Heart left ventricle (tissue), 16 donors: ENCODE measurements at regions not wholly inside any gene's neighbourhood (a gene's known extent, or its start where the extent isn't known, plus 50 kb on each side); places are given as distances from the start of the nearest gene placed in this dataset.

Source experiments
- ATAC-seq, 4 donors: fragments of 200-7000 bp; cut with Tn5 transposase; one replicate each; pipeline ENCODE4 v1.9.1; 2020 to 2022; ENCODE audit warnings: moderate library complexity in 4 of 4, mild to moderate bottlenecking in 3 of 4, moderate number of reproducible peaks in 1 of 4
- DNase-seq, 5 donors: peaks; one replicate each; pipeline ENCODE4 v3.0.0-alpha.2; 2020
- H3K27ac ChIP-seq, 12 donors: fragments of 200-600 bp; sonication (generic) in 4 of 12; one replicate each; pipeline versions ENCODE4 v1.5.0 to v1.8.0; 2016 to 2022; ENCODE audit warnings: mild to moderate bottlenecking in 2 of 12
- H3K27me3 ChIP-seq, 9 donors: fragments of 200-600 bp; sonication (generic) in 2 of 9; one replicate each; pipeline versions ENCODE4 v1.5.1 to v1.8.0; 2016 to 2022; ENCODE audit warnings: mild to moderate bottlenecking in 3 of 9
- H3K36me3 ChIP-seq, 9 donors: fragments of 200-600 bp; sonication (generic) in 2 of 9; one replicate each; pipeline versions ENCODE4 v1.5.0 to v1.8.0; 2018 to 2022; ENCODE audit warnings: mild to moderate bottlenecking in 2 of 9
- H3K4me1 ChIP-seq, 12 donors: fragments of 200-600 bp; sonication (generic) in 4 of 12; one replicate each; pipeline versions ENCODE4 v1.5.0 to v1.8.0; 2016 to 2022; ENCODE audit warnings: mild to moderate bottlenecking in 3 of 12
- H3K4me3 ChIP-seq, 12 donors: fragments of 200-600 bp; sonication (generic) in 4 of 12; one replicate each; pipeline versions ENCODE4 v1.5.0 to v1.8.0; 2017 to 2022; ENCODE audit warnings: mild to moderate bottlenecking in 9 of 12, moderate library complexity in 4 of 12
- H3K9me3 ChIP-seq, 12 donors: fragments of 200-600 bp; sonication (generic) in 4 of 12; one replicate each; pipeline versions ENCODE4 v1.5.0 to v1.8.0; 2016 to 2022; ENCODE audit warnings: mild to moderate bottlenecking in 1 of 12
- CTCF ChIP-seq, 12 donors: fragments of 200-600 bp; sonication (generic) in 4 of 12; IDR thresholded peaks; one replicate each; pipeline versions ENCODE4 v1.5.0 to v1.8.0; 2018 to 2022; ENCODE audit warnings: antibody characterized with exemption in 12 of 12, mild to moderate bottlenecking in 5 of 12
- POLR2A ChIP-seq, 2 donors: fragments of 450-650 bp; IDR thresholded peaks; one replicate each; pipeline ENCODE4 v1.6.1; 2017; ENCODE audit warnings: antibody characterized with exemption in 2 of 2, mild to moderate bottlenecking in 2 of 2, moderate library complexity in 2 of 2
- WGBS, 4 donors: extraction: QIAGEN DNeasy Blood & Tissue Kit in 2 of 4; methylation state at CpG; one replicate each; pipeline versions ENCODE4 v1.1.5 to v1.1.7; 2013 to 2018; 5-methylcytosine and 5-hydroxymethylcytosine counted together
- intact Hi-C, 10 donors: fragments of 100-400 bp; cut with DNase I; formaldehyde crosslinking; loops; one replicate each; pipeline versions ENCODE4 v1.11.1 to v1.14.2; 2022
- donor health status: ischemic (EF 13 %, LVEDD 7.1; RV severe dilation, severe dysfunction).
- donor health status: healthy with polysubstance abuse.
- donor health status: DM: no; HTN: yes; CAD: no.
- donor health status: DM: no; HTN: no; CAD: no.
- donor health status: ischemic (EF 25% LVEDD 6.9; RV normal size, moderate dysfunction).
- donor health status: ischemic (EF 25% LVEDD 5.7; RV mildly dilated, moderate dysfunction).
- donor health status: healthy.
- donor health status: DM: yes; HTN: yes; CAD: no.
- donor health status: ischemic (EF 35%, LVEDD 5.7; RV mildly dilated, moderate dysfunction).
- donor health status: nonischemic (EF 11% LVEDD 7.7; RV severe dilation, severe dysfunction).
- donor health status: DM: yes; HTN: yes; CAD: no.
- donor health status: PGD.
- donor health status: ischemic (EF 29% LVEDD 5.4; RV normal size, mild dysfunction).
- donor health status: nonischemic (EF 23%, LVEDD 6.1; RV moderate dilation, normal function).

GRCh38 chr10:121154846-121155245 is 303.7 kb downstream of the WDR11 start:
- WGBS, 4 donors = 33 to 59% (median 48%) methylated on average over 5 of the region's 5 CpGs
- no peak for DNase-seq
- no peaks in the 10 kb centered on the region for H3K4me1 ChIP-seq
- no peaks in the 10 kb centered on the region for H3K36me3 ChIP-seq
- ATAC-seq = no peak
- no peak overlapping the region for H3K27ac ChIP-seq
- intact Hi-C loops = no loop called here
- peaks cover 0 to 23% (median 0%) of the 10 kb centered on the region in 12 donors for H3K9me3 ChIP-seq
- no peak overlapping the region for H3K4me3 ChIP-seq
- H3K27me3 ChIP-seq = peaks cover 0 to 4% (median 0%) of the 10 kb centered on the region in 9 donors
- no peak for TF ChIP-seq CTCF (IDR thresholded peaks at IDR 0.05)

DNA sequence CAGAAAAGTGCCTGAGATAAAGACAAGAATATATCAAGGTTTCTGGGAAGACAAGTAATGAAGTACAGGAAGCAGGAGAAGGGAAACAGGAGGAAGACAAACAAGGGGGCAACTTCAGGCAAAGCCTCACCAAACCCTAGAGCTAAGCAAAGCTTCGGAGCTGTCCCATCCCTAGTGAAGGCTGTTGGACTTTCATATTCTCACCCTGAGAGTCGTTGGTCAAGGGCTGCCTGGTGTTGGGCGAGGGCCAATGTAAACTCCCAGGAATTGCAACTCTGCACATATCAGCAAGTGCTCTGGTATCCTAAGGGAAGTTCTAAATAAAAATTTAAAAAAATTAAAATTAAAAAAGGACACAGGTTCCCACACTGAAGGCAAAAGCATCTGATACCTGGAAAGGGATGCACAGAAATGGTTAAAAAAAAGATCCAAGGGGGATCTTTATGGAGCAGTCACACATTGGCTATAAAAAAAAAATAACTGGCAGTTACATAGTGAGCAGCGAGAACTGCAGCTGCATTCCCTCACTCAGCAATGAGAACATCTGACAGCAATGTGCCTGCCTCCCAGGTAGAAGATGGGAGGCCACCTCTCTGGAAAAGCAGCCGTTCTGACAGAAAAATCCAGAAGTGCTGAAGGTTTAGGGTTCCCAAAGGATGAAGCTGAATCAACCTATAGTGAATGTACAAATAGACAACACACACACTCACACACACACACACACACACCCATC is 304.7 kb downstream of the WDR11 start:
- intact Hi-C loops = no loop called here
- 27 to 35% (median 30%) methylated on average over 5 of the region's 5 CpGs for WGBS, 4 donors
- Histone ChIP-seq H3K27ac (no peak overlapping the region), H3K4me3 (no peak overlapping the region), H3K36me3 (no peaks in the 10 kb centered on the region), H3K4me1 (no peaks in the 10 kb centered on the region), H3K27me3 (peaks cover 0 to 4% (median 0%) of the 10 kb centered on the region in 9 donors), H3K9me3 (peaks cover 0 to 17% (median 0%) of the 10 kb centered on the region in 12 donors)
- DNase-seq (no peak), ATAC-seq (no peak)
- TF ChIP-seq CTCF (IDR thresholded peaks at IDR 0.05) (no peak), POLR2A (IDR thresholded peaks at IDR 0.05) (no peak)

DNA sequence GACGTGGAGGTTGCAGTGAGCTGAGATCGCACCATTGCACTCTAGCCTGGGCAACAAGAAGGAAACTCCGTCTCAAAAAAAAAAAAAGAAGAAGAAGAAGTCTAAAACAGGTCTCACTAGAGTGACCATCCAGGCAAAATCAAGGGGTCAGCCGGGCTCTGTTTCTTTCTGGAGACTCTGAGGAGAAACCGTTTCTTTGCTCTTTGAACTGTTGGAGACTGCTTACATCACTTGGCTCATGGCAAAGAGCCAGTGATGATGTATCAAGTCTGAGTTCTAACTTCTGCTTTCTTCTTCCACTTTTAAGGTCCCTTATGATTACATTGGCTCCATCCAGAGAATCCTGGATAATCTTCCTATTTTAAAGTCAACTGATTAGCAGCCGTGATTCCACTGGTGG is 306.8 kb downstream of the WDR11 start:
- ATAC-seq (peak in 3 of 4 donors; percentile 38 to 68 (median 58)), DNase-seq (peak in 3 of 5 donors; percentile 19 to 39 (median 28))
- Histone ChIP-seq H3K36me3 (no peaks in the 10 kb centered on the region), H3K27ac (no peak overlapping the region), H3K4me1 (no peaks in the 10 kb centered on the region), H3K4me3 (no peak overlapping the region), H3K9me3 (peaks cover 0 to 10% (median 0%) of the 10 kb centered on the region in 12 donors), H3K27me3 (no peaks in the 10 kb centered on the region)
- WGBS, 4 donors = 42 to 59% (median 55%) methylated on average over 5 of the region's 6 CpGs
- intact Hi-C loops = no loop called here
- no peak for TF ChIP-seq CTCF (IDR thresholded peaks at IDR 0.05)
- TF ChIP-seq POLR2A (IDR thresholded peaks at IDR 0.05) = no peak

GRCh38 chr10:121158988-121159579 is 307.9 kb downstream of the WDR11 start:
- Histone ChIP-seq H3K9me3 (peaks cover 0 to 11% (median 0%) of the 10 kb centered on the region in 12 donors), H3K27me3 (no peaks in the 10 kb centered on the region), H3K4me1 (no peaks in the 10 kb centered on the region), H3K4me3 (no peak overlapping the region), H3K36me3 (no peaks in the 10 kb centered on the region), H3K27ac (no peak overlapping the region)
- ATAC-seq = no peak
- intact Hi-C loops = no loop called here
- DNase-seq = no peak
- 48 to 63% (median 57%) methylated on average over 2 of the region's 2 CpGs for WGBS, 4 donors
- no peak for TF ChIP-seq POLR2A (IDR thresholded peaks at IDR 0.05)
- no peak for TF ChIP-seq CTCF (IDR thresholded peaks at IDR 0.05)
